ENCODE measurements at regions not wholly inside any gene's neighbourhood (a gene's known extent, or its start where the extent isn't known, plus 50 kb on each side); places are given as distances from the start of the nearest gene placed in this dataset.

GRCh38 chr2:67955748-67956603 is 106.8 kb downstream of the C1D start:
- H3K4me3 ChIP-seq (ENCODE audit: low read depth, low read length), result no peak overlapping the region
- TF ChIP-seq CTCF (IDR thresholded peaks at IDR 0.05; ENCODE audit: insufficient read depth, low read depth, low read length, missing control alignments), result no peak
- DNase-seq (ENCODE audit: low read depth), result no peak

GRCh38 chr2:67965246-67965645 is 97.6 kb downstream of the C1D start:
- H3K4me3 ChIP-seq (ENCODE audit: low read depth, low read length), result no peak overlapping the region
- DNase-seq (ENCODE audit: low read depth), result no peak
- TF ChIP-seq CTCF (IDR thresholded peaks at IDR 0.05; ENCODE audit: insufficient read depth, low read depth, low read length, missing control alignments), result no peak

GRCh38 chr2:67970071-67970470 is 92.7 kb downstream of the C1D start:
- DNase-seq (ENCODE audit: low read depth), result no peak
- TF ChIP-seq CTCF (IDR thresholded peaks at IDR 0.05; ENCODE audit: insufficient read depth, low read depth, low read length, missing control alignments), result no peak
- no peak overlapping the region for H3K4me3 ChIP-seq (ENCODE audit: low read depth, low read length)

GRCh38 chr2:67970542-67970941 is 92.3 kb downstream of the C1D start:
- no peak for TF ChIP-seq CTCF (IDR thresholded peaks at IDR 0.05; ENCODE audit: insufficient read depth, low read depth, low read length, missing control alignments)
- no peak for DNase-seq (ENCODE audit: low read depth)

GRCh38 chr2:67974559-67975430 is 88.0 kb downstream of the C1D start:
- DNase-seq (ENCODE audit: low read depth), result no peak
- no peak overlapping the region for H3K4me3 ChIP-seq (ENCODE audit: low read depth, low read length)
- no peak for TF ChIP-seq CTCF (IDR thresholded peaks at IDR 0.05; ENCODE audit: insufficient read depth, low read depth, low read length, missing control alignments)

More at GRCh38 chr2:67970542-67970941, 92.3 kb downstream of the C1D start:
- H3K4me3 ChIP-seq (ENCODE audit: low read depth, low read length), result no peak overlapping the region

- no peak overlapping the region for H3K4me3 ChIP-seq (ENCODE audit: low read depth, low read length)
- DNase-seq (ENCODE audit: low read depth), result no peak
- no peak for TF ChIP-seq CTCF (IDR thresholded peaks at IDR 0.05; ENCODE audit: insufficient read depth, low read depth, low read length, missing control alignments)
Measured at GRCh38 chr2:67977464-67977863, 85.3 kb downstream of the C1D start.

All from GM12865 (cell line).